ENCODE measurements at regions not wholly inside any gene's neighbourhood (a gene's known extent, or its start where the extent isn't known, plus 50 kb on each side); places are given as distances from the start of the nearest gene placed in this dataset.

- TF ChIP-seq CTCF (IDR thresholded peaks at IDR 0.05 in 2 of 3, conservative IDR thresholded peaks at IDR 0.05 in 1 of 3; ENCODE audit: borderline replicate concordance in 1 of 3, insufficient read depth in 1 of 3, low read depth in 2 of 3, low read length in 2 of 3) (no peak), REST (IDR thresholded peaks at IDR 0.05; ENCODE audit: low read depth) (no peak), EZH2 (IDR thresholded peaks at IDR 0.05) (no peak), ATF3 (IDR thresholded peaks at IDR 0.05) (no peak), JUND (IDR thresholded peaks at IDR 0.05) (no peak)
These were observed 75.6 kb downstream of the BLID start for GRCh38 chr11:122040464-122040863.

Data from HCT116 (cell line).